ENCODE measurements at regions not wholly inside any gene's neighbourhood (a gene's known extent, or its start where the extent isn't known, plus 50 kb on each side); places are given as distances from the start of the nearest gene placed in this dataset.

- no peak for TF ChIP-seq CHD7 (IDR thresholded peaks at IDR 0.05; ENCODE audit: insufficient replicate concordance, low read length)
These were observed 87.6 kb upstream of the SOX2 start (continued) for GRCh38 chr3:181623924-181624694.
